GM19035 (cell line): ENCODE measurements at regions not wholly inside any gene's neighbourhood (a gene's known extent, or its start where the extent isn't known, plus 50 kb on each side); places are given as distances from the start of the nearest gene placed in this dataset.

Experiments
- ATAC-seq: cut with Tn5 transposase; IDR thresholded peaks from one replicate; pipeline ENCODE4 v1.9.1; 2021; ENCODE audit not compliant: unreplicated experiment

DNA sequence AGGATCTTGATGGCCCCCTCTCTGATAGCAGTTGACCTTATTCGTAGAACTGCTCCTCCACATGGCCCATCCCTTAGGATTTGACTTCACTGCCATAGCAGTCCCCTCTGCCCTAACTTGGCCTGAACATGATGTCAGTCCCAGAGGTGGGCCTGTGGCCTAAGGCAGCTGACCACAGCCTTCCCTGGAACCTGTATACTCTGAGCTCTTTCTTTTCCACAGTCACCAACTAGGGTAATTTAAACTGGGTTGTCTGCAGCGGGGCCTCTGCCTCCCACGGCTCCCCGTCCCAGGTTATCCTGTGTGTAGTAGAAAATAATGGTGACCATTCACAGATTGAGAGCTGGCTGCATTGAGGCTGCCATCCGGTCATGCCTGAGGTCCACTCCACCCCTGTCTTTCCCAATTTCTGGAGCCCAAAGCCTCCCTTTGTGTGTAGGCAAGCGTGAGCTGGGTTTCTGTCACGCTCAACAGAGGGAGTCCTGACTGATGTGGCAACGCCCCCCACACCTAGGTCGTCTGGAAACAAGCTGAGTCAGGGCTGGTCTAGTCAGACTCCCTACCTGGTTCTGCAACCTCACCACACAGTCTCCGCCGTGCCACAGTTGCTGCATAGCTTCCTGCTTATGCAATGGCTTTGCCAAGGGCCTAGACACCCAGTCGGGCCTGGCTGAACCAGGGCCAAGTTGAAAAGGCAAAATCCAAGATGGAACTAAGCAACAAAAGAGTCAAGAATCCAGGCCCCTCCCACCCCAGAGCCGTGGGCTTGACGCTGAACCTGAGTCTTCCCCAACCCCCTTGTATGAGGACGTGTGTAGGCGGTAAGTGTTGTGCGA, 284.5 kb downstream of the XXYLT1 start:
- ATAC-seq, result no peak

DNA sequence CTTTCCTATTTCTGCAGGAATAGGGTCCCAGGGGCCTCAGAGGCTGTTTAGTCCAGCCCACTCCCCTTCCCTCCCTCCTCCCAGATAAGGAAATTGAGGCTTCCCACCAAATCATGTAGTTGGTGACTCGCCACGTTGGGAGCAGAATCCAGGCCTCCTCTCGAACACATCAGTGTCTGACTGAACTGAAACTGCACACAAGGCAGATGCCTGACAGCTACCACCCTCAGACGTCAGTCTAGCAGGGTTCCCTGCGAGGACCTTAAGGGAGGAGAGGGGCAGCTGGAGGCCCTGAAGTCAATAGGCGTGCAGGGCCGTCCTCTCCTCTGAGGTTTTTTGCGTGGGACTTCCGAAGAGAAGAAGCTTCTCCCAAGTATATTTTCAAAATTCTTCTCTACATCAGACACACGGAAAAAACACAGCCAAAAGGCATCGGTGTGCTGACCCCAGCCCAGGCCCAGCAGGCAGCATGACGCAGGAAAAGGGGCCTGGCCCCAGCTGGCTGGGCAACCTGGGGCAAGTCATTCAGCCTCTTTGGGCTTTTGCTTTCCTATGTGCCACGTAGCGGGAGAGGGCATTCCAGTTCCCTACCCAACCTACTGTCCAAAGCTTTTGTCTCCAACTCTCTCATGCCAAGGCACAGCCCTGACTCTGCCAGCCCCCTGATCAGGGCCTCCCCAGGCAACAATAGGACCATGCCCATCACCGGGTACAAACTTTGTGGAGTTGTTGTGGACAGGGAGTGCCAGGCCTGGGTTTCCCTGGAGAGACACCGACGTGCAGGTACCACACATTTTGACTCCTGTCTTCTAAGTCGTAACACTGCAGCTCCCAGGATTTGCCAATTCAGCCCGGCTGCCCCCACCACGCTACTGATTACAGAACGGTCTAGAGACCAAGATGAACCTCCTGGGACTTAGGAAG, 283.1 kb downstream of the XXYLT1 start:
- no peak for ATAC-seq

- no peak for ATAC-seq
Measured at GRCh38 chr3:194988495-194989165, 282.3 kb downstream of the XXYLT1 start.

- no peak for ATAC-seq
Measured at GRCh38 chr3:194989241-194989640, 281.7 kb downstream of the XXYLT1 start.

DNA sequence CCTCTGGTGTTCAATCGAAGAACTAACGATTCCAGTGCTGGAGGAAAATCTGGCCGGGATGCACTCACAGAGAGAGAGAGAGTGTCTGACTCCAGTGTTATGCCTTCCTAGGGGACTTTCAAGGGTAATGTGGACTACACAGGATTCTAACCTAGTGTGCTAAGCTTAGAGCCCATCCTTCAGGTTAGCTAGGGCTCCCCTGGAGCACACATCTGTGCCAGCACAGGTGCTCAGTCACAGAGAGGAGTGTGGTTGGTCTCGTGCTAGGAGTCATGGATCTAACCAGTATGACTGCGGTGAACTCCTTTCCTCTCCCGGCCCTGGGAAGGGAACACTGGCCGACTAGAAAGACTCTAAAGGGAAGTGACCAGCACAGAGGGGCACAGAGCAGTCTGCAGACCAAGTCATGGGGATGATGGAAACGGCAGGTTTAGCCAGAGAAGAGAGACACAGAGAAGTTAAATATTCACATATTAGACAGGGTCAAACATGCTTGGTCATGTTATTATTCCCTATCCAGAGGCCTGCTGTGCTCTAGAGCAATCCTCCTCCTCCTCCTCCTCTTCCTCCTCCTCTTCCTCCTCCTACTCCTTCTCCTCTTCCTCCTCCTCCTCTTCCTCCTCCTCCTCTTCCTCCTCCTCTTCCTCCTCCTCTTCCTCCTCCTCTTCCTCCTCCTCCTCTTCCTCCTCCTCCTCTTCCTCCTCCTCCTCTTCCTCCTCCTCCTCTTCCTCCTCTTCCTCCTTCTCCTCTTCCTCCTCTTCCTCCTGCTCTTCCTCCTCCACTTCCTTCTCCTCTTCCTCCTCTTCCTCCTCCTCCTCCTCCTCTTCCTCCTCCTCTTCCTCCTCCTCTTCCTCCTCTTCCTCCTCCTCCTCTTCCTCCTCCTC, 280.3 kb downstream of the XXYLT1 start:
- no peak for ATAC-seq

- no peak for ATAC-seq
Measured at GRCh38 chr3:194991338-194991654, 279.7 kb downstream of the XXYLT1 start.

DNA sequence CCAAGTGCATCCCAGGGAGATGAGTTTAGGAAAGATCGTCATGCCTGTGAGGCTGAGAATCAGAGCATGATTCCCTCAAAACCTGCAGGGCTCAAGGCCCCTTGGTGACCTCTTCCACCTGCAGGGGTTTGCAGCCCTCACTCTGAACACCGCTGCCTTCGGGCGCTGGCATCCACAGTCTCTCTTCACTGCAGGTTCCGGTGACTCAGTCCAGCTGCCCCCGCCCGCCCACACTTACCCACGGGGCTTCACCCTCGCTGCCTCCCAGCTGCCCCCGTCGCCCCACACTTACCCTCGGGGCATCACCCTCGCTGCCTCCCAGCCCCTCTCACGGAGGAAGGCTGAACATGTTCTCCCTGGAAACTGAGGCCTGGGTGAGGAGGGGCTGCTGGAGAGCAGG, 277.1 kb downstream of the XXYLT1 start:
- ATAC-seq, result no peak

- ATAC-seq, result no peak
Measured at GRCh38 chr3:194994551-194994981, 276.4 kb downstream of the XXYLT1 start.

GRCh38 chr3:194995334-194995733, 275.6 kb downstream of the XXYLT1 start:
- no peak for ATAC-seq

DNA sequence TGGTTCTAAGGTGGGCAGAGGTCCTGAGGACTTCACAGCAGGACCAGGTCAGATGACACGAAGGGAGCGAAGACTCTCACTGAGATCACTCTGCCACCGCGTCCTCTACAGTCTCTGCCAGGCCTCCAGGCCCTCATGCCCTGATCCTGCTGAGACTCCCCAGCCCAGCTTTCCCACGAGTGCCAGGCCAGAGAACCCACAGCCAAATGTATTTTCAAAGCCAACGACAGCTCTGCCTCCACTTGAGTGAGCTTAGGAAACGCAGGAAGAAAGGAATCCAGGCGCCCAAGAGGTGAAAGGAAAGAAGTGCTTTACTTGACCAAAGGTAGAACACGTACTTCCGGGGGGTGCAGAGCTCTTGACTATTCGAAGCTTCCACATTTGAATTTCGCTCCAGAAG, 275.0 kb downstream of the XXYLT1 start:
- no peak for ATAC-seq

- ATAC-seq, result no peak
Measured at GRCh38 chr3:194996746-194997145, 274.2 kb downstream of the XXYLT1 start.

DNA sequence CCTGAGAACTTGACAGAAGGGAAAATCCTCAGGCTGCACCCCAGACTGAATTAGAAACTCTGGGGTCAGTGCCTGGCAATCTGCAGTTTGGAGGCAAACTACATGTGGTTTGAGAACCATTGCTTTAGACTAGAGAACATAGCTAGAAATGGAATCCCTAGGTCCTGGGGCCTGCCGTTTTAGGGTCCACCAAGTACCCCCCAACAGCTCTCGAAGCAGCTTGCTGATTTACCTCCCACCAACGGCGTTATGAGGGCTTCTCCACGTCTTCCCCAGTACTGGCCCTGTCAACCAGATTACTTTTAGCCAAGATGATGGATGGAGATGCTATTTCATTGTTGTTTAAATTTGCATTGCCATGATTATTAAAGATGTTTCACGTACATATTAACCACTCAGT, 272.5 kb downstream of the XXYLT1 start:
- ATAC-seq, result no peak

- ATAC-seq, result no peak
Measured at GRCh38 chr3:194998948-194999347, 272.0 kb downstream of the XXYLT1 start.

DNA sequence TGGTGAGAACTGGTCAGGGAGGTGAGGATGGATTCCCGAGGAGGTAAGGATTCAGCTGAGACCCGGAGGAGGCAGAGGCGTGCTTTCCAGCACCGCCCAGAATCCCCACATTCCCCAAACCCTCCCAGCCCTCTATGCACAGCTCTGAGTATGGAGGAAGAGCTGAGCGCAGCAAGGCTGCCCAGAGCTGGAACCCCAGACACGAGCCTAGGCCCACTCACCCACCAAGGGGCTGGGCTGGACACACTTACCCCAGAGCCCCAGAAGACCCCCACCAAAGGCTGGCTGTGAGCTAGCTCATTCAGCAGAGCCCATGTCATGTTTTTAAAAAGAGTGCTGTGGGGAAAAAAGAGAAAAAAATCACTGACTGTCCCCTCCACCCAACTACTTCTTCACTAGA, 271.5 kb downstream of the XXYLT1 start:
- no peak for ATAC-seq

GRCh38 chr3:195001261-195001660, 269.7 kb downstream of the XXYLT1 start:
- ATAC-seq, result no peak

DNA sequence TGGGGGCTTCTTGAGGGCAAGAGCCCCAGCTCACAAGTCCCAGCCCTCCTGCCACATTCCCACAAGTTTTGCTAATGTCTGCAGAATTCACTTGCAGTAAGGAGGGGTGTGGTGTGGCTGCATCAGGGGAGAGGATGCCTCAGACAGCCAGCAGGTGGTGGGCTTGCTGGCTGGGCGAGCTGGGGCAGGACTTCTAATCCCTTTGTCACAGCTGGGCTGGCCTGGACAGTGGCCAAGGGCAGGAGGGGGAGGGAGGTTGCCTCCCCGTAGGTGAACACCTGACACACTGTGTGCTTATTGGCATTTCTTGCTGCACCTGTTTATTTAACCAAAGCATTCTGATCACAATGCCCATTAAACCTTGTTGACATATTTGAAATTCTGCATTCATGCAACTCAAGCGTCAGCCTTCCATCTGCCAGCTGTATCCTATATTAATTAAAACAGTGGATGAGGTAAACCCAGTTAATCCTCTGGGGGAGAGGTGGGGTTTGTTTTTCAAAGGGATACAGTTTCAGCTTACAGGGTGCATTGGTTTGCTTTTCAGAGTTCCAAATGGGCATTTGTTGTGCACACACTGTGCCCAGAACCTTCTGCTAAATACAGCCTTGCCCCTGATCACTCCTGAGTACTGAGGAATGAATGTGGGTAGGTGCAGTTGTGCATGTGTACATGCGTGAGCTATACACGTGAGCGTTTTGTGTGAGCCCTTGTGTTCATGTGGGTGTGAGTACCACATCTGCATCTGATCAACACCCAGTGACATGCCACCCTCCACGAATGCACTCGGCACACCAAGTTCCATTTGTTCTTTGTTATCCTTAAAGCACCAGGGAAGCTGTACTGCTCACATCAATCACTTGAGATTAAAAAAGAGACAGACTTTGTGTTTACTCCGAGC, 268.7 kb downstream of the XXYLT1 start:
- peak; percentile 73 for ATAC-seq

GRCh38 chr3:195003006-195003892, 267.7 kb downstream of the XXYLT1 start:
- ATAC-seq, result no peak

- ATAC-seq, result no peak
Measured at GRCh38 chr3:195003893-195004289, 267.1 kb downstream of the XXYLT1 start.
